ENCODE measurements at regions not wholly inside any gene's neighbourhood (a gene's known extent, or its start where the extent isn't known, plus 50 kb on each side); places are given as distances from the start of the nearest gene placed in this dataset.

DNA sequence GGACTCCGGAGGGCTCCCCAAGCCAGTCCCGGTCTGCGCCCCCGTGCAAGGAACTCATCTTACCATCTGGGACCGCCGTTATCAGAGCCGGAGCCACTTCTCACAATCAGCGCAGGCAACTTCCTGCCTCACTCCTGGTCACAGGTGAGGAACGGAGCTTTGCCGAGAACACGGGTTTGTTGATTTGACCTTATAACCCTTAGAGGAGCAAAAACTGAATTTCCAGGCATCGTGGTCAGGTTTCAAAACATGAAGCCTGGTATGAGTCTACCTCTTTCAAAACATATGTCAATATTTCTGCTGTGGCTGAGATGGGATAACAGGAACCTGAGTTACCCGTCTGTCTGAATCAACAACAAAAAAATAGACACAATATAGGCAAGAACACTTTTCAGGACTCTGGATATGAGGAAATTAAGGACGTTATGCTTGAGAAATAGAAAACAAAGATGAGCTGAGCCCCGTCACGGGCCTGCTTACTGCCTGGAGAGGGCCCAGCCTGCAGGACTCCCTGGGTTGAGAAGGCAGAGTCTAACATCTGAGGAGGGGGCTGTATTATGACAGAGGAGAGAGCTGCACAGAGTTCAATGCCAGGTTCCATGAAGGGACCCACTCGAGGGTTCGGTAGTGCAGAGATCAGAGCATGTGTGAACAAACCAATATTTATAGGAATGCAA lies 148.7 kb downstream of the NDUFA10 start:
- intact Hi-C loops (cut with micrococcal nuclease) (no loop called here), in situ Hi-C loops (cut with MboI) (no loop called here)
- H2AFZ ChIP-seq (ENCODE audit: low read depth, low read length): no peak overlapping the region
- no peaks in the 10 kb centered on the region for H3K9me3 ChIP-seq (replicated peaks; ENCODE audit: control insufficient read depth, insufficient read depth, low read depth, low read length)
- no peak overlapping the region for H3K4me2 ChIP-seq (ENCODE audit: insufficient read depth, low read length)
- DNase-seq (ENCODE audit: extremely low read depth in 1 of 4, low spot score in 3 of 4): no peak
- no peaks in the 10 kb centered on the region for H3K79me2 ChIP-seq (ENCODE audit: control insufficient read depth, insufficient read depth, low read length)
- no peak overlapping the region for H3K9ac ChIP-seq (ENCODE audit: insufficient read depth in 1 of 2, low read depth in 2 of 2, low read length in 2 of 2)
- POLR2A ChIA-PET: no interaction called here
- no peaks in the 10 kb centered on the region for H4K20me1 ChIP-seq (replicated peaks; ENCODE audit: control insufficient read depth, insufficient read depth, low read length)
- no peak for FAIRE-seq
- CTCF ChIA-PET (ENCODE audit: low intra/inter-chr PET ratio): no interaction called here
- 0 out of 5 replicates have a peak, but pooled peaks cover 0 to 2% of the 10 kb centered on the region in 2 experiments for H3K4me1 ChIP-seq (replicated peaks in 1 of 2; ENCODE audit: control insufficient read depth in 2 of 2, insufficient read depth in 2 of 2, low read length in 2 of 2)
- TF ChIP-seq CREB3L1 (IDR thresholded peaks at IDR 0.05; ENCODE audit: borderline replicate concordance, low read depth) (no peak), PCBP1 (IDR thresholded peaks at IDR 0.05; ENCODE audit: low read depth, low read length, poor library complexity, severe bottlenecking) (no peak), DNMT1 (IDR thresholded peaks at IDR 0.05) (no peak), ZNF436 (CRISPR knock-in tag; IDR thresholded peaks at IDR 0.05) (no peak), ID3 (CRISPR knock-in tag; IDR thresholded peaks at IDR 0.05) (no peak), ID3 (tag; IDR thresholded peaks at IDR 0.05) (no peak), ZNF785 (CRISPR knock-in tag; IDR thresholded peaks at IDR 0.05) (no peak), RFX5 (IDR thresholded peaks at IDR 0.05; ENCODE audit: low read depth, low read length) (no peak), ATF3 (IDR thresholded peaks at IDR 0.05) (no peak), ATF3 (CRISPR knock-in tag; conservative IDR thresholded peaks at IDR 0.05) (no peak)
- TF ChIP-seq, protein P1, sequence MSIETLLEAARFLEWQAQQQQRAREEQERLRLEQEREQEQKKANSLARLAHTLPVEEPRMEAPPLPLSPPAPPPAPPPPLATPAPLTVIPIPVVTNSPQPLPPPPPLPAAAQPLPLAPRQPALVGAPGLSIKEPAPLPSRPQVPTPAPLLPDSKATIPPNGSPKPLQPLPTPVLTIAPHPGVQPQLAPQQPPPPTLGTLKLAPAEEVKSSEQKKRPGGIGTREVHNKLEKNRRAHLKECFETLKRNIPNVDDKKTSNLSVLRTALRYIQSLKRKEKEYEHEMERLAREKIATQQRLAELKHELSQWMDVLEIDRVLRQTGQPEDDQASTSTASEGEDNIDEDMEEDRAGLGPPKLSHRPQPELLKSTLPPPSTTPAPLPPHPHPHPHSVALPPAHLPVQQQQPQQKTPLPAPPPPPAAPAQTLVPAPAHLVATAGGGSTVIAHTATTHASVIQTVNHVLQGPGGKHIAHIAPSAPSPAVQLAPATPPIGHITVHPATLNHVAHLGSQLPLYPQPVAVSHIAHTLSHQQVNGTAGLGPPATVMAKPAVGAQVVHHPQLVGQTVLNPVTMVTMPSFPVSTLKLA (conservative IDR thresholded peaks at IDR 0.05): no peak
- TF ChIP-seq, protein P2, sequence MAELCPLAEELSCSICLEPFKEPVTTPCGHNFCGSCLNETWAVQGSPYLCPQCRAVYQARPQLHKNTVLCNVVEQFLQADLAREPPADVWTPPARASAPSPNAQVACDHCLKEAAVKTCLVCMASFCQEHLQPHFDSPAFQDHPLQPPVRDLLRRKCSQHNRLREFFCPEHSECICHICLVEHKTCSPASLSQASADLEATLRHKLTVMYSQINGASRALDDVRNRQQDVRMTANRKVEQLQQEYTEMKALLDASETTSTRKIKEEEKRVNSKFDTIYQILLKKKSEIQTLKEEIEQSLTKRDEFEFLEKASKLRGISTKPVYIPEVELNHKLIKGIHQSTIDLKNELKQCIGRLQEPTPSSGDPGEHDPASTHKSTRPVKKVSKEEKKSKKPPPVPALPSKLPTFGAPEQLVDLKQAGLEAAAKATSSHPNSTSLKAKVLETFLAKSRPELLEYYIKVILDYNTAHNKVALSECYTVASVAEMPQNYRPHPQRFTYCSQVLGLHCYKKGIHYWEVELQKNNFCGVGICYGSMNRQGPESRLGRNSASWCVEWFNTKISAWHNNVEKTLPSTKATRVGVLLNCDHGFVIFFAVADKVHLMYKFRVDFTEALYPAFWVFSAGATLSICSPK (IDR thresholded peaks at IDR 0.05; ENCODE audit: borderline replicate concordance): no peak
- no peak overlapping the region for H3K27ac ChIP-seq (ENCODE audit: extremely low read depth, low read depth, low read length)
- 19% methylated on average over 10 of the region's 18 CpGs for WGBS (ENCODE audit: insufficient coverage, low coverage, missing lambda C conversion rate)
- no peaks in the 10 kb centered on the region for H3K9me1 ChIP-seq (ENCODE audit: control insufficient read depth, insufficient read depth, low read length)
- ATAC-seq: no peak
- no TSS peak for BruUV-seq (replicated peaks)
- peaks cover 0 to 12% of the 10 kb centered on the region in 2 experiments; a peak in 1 of 5 replicates for H3K27me3 ChIP-seq (ENCODE audit: control insufficient read depth in 2 of 2, insufficient read depth in 2 of 2, low read length in 2 of 2)
- H3K4me3 ChIP-seq: no peak overlapping the region
- H3K36me3 ChIP-seq (ENCODE audit: control insufficient read depth, insufficient read depth, low read length): no peaks in the 10 kb centered on the region
